Activated CD8-positive, alpha-beta T cell treated with anti-CD3 and anti-CD28 coated beads, Interleukin-2, amount 10 ng/mL, durations not matched to agents 7 days and 5 days (primary cell): ENCODE measurements at regions not wholly inside any gene's neighbourhood (a gene's known extent, or its start where the extent isn't known, plus 50 kb on each side); places are given as distances from the start of the nearest gene placed in this dataset.
"Not testable (repeated sequence)": the region's sequence is repeated elsewhere in the genome, so short reads cannot be mapped to it uniquely, and the experiment has no call there.

Experiments used
- ATAC-seq: fragments of 150-1000 bp; cut with Tn5 transposase; one replicate; pipeline ENCODE4 v1.10.0; 2021; ENCODE audit warnings: moderate library complexity
- CTCF ChIA-PET: fragments of 350-600 bp; sonication (Branson Sonifier 250); formaldehyde crosslinking; loops from one replicate; lab custom pipeline; 2021; ENCODE audit warnings: antibody characterized with exemption; lab: Charles Lee
- POLR2A ChIA-PET: fragments of 350-600 bp; sonication (Branson Sonifier 250); formaldehyde crosslinking; loops from one replicate; lab custom pipeline; 2021; ENCODE audit warnings: antibody characterized with exemption; lab: Charles Lee
- DNase-seq: peaks from one replicate; pipeline ENCODE4 v3.0.0-alpha.2; 2020
- H3K27ac Mint-ChIP-seq: one replicate; pipeline ENCODE4 v1.8.0; 2021; ENCODE audit warnings: mild to moderate bottlenecking, mixed read lengths
- H3K27me3 Mint-ChIP-seq: one replicate; pipeline ENCODE4 v1.8.0; 2021; ENCODE audit warnings: low read depth, mixed read lengths
- H3K36me3 Mint-ChIP-seq: one replicate; pipeline ENCODE4 v1.8.0; 2021; ENCODE audit warnings: low read depth, mixed read lengths
- H3K4me1 Mint-ChIP-seq: one replicate; pipeline ENCODE4 v1.8.0; 2021; ENCODE audit warnings: low read depth, mixed read lengths
- H3K4me3 Mint-ChIP-seq: one replicate; pipeline ENCODE4 v1.8.0; 2021; ENCODE audit warnings: mild to moderate bottlenecking, mixed read lengths
- H3K9me3 Mint-ChIP-seq: one replicate; pipeline ENCODE4 v1.8.0; 2022; ENCODE audit warnings: mixed read lengths; ENCODE audit not compliant: insufficient read depth

- no peak overlapping the region for H3K4me3 Mint-ChIP-seq
- no peak for DNase-seq
- peaks cover 21% of the 10 kb centered on the region for H3K27me3 Mint-ChIP-seq
- H3K27ac Mint-ChIP-seq: no peak overlapping the region
- ChIA-PET CTCF (no interaction called here), POLR2A (no interaction called here)
- H3K9me3 Mint-ChIP-seq: no peaks in the 10 kb centered on the region
- peaks cover 3% of the 10 kb centered on the region for H3K4me1 Mint-ChIP-seq
- no peaks in the 10 kb centered on the region for H3K36me3 Mint-ChIP-seq
- ATAC-seq: no peak
Observed at GRCh38 chr11:119567688-119568582, 145.0 kb upstream of the THY1 start.

GRCh38 chr11:119566319-119566718, 143.3 kb upstream of the THY1 start:
- H3K36me3 Mint-ChIP-seq: no peaks in the 10 kb centered on the region
- DNase-seq (no peak), ATAC-seq (no peak)
- H3K27me3 Mint-ChIP-seq: peaks cover 27% of the 10 kb centered on the region
- peaks cover 2% of the 10 kb centered on the region for H3K4me1 Mint-ChIP-seq
- POLR2A ChIA-PET: no interaction called here
- CTCF ChIA-PET: no interaction called here
- no peaks in the 10 kb centered on the region for H3K9me3 Mint-ChIP-seq
- H3K27ac Mint-ChIP-seq: no peak overlapping the region
- no peak overlapping the region for H3K4me3 Mint-ChIP-seq

- H3K27ac Mint-ChIP-seq, ATAC-seq, DNase-seq, CTCF ChIA-PET, H3K9me3 Mint-ChIP-seq, POLR2A ChIA-PET, H3K36me3 Mint-ChIP-seq, H3K4me3 Mint-ChIP-seq, H3K4me1 Mint-ChIP-seq: not testable (repeated sequence)
- peaks cover 27% of the 10 kb centered on the region for H3K27me3 Mint-ChIP-seq
Observed at GRCh38 chr11:119565693-119566092, 142.7 kb upstream of the THY1 start.

GRCh38 chr11:119560961-119561360, 138.0 kb upstream of the THY1 start:
- Mint-ChIP-seq H3K9me3 (no peaks in the 10 kb centered on the region), H3K36me3 (no peaks in the 10 kb centered on the region), H3K4me3 (no peak overlapping the region), H3K27me3 (peaks cover 35% of the 10 kb centered on the region), H3K27ac (no peak overlapping the region), H3K4me1 (no peaks in the 10 kb centered on the region)
- ATAC-seq (no peak), DNase-seq (no peak)
- POLR2A ChIA-PET: no interaction called here
- CTCF ChIA-PET: no interaction called here

- H3K36me3 Mint-ChIP-seq: no peaks in the 10 kb centered on the region
- no peak overlapping the region for H3K27ac Mint-ChIP-seq
- POLR2A ChIA-PET: no interaction called here
- H3K27me3 Mint-ChIP-seq: peaks cover 31% of the 10 kb centered on the region
- DNase-seq (no peak), ATAC-seq (no peak)
- no peak overlapping the region for H3K4me3 Mint-ChIP-seq
- CTCF ChIA-PET: no interaction called here
- no peaks in the 10 kb centered on the region for H3K4me1 Mint-ChIP-seq
- H3K9me3 Mint-ChIP-seq: no peaks in the 10 kb centered on the region
Observed at GRCh38 chr11:119560291-119560690, 137.3 kb upstream of the THY1 start.

GRCh38 chr11:119552106-119552485, 129.1 kb upstream of the THY1 start:
- no peaks in the 10 kb centered on the region for H3K36me3 Mint-ChIP-seq
- H3K4me3 Mint-ChIP-seq: no peak overlapping the region
- peaks cover 4% of the 10 kb centered on the region for H3K27me3 Mint-ChIP-seq
- POLR2A ChIA-PET: no interaction called here
- no peaks in the 10 kb centered on the region for H3K9me3 Mint-ChIP-seq
- H3K4me1 Mint-ChIP-seq: no peaks in the 10 kb centered on the region
- ATAC-seq (no peak), DNase-seq (no peak)
- H3K27ac Mint-ChIP-seq: no peak overlapping the region
- CTCF ChIA-PET: no interaction called here

GRCh38 chr11:119551420-119552105, 128.6 kb upstream of the THY1 start:
- Mint-ChIP-seq H3K4me3 (no peak overlapping the region), H3K27me3 (peaks cover 4% of the 10 kb centered on the region), H3K9me3 (no peaks in the 10 kb centered on the region), H3K27ac (no peak overlapping the region), H3K4me1 (no peaks in the 10 kb centered on the region), H3K36me3 (no peaks in the 10 kb centered on the region)
- ATAC-seq (no peak), DNase-seq (no peak)
- POLR2A ChIA-PET: no interaction called here
- CTCF ChIA-PET: no interaction called here

- DNase-seq (no peak), ATAC-seq (no peak)
- CTCF ChIA-PET: interaction anchor here (0.7 kb wide), 1 partner anchor 14 kb away, joined by 3 read pairs; no protein-coding TSS in a partner anchor
- Mint-ChIP-seq H3K27me3 (peaks cover 2% of the 10 kb centered on the region), H3K4me1 (no peaks in the 10 kb centered on the region), H3K4me3 (no peak overlapping the region), H3K27ac (no peak overlapping the region), H3K9me3 (no peaks in the 10 kb centered on the region), H3K36me3 (no peaks in the 10 kb centered on the region)
- POLR2A ChIA-PET: no interaction called here
Observed at GRCh38 chr11:119550053-119550752, 127.2 kb upstream of the THY1 start.

- CTCF ChIA-PET: no interaction called here
- DNase-seq (no peak), ATAC-seq (no peak)
- Mint-ChIP-seq H3K27me3 (peaks cover 2% of the 10 kb centered on the region), H3K27ac (no peak overlapping the region), H3K36me3 (no peaks in the 10 kb centered on the region), H3K4me3 (no peak overlapping the region), H3K4me1 (no peaks in the 10 kb centered on the region), H3K9me3 (no peaks in the 10 kb centered on the region)
- POLR2A ChIA-PET: no interaction called here
Observed at GRCh38 chr11:119547511-119547910, 124.5 kb upstream of the THY1 start.

- no peak for DNase-seq
- no peak overlapping the region for H3K27ac Mint-ChIP-seq
- no peak for ATAC-seq
- no peaks in the 10 kb centered on the region for H3K9me3 Mint-ChIP-seq
- no peak overlapping the region for H3K4me3 Mint-ChIP-seq
- CTCF ChIA-PET: no interaction called here
- POLR2A ChIA-PET: no interaction called here
- no peaks in the 10 kb centered on the region for H3K36me3 Mint-ChIP-seq
- H3K27me3 Mint-ChIP-seq: peaks cover 2% of the 10 kb centered on the region
- H3K4me1 Mint-ChIP-seq: no peaks in the 10 kb centered on the region
Observed at GRCh38 chr11:119545978-119546915, 123.3 kb upstream of the THY1 start.

- ATAC-seq (no peak), DNase-seq (no peak)
- ChIA-PET POLR2A (no interaction called here), CTCF (no interaction called here)
- Mint-ChIP-seq H3K9me3 (no peaks in the 10 kb centered on the region), H3K27ac (no peak overlapping the region), H3K4me1 (no peaks in the 10 kb centered on the region), H3K36me3 (no peaks in the 10 kb centered on the region), H3K4me3 (no peak overlapping the region), H3K27me3 (peaks cover 2% of the 10 kb centered on the region)
Observed at GRCh38 chr11:119540370-119541125, 117.6 kb upstream of the THY1 start.
